ENCODE measurements at regions not wholly inside any gene's neighbourhood (a gene's known extent, or its start where the extent isn't known, plus 50 kb on each side); places are given as distances from the start of the nearest gene placed in this dataset.

DNA sequence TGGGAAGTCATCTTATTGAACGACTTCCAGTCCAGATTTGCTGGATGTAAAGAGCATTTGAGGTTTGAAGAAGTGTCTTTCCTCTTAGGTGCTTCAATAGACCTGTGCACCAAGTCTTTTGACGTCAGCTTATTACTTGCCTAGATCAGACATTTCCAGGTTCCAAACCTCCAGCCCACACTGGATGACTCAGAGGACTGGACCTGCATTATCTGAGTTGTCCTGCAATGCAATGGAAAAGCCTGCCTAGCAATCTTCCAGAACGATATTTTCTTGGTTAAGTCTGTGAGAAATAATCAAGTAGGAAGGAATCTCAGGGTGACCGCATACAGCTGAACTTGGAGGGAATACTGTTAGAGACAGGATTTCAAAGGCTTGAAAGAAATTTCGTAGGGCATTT, 147.2 kb upstream of the MOCS2 start:
- TF ChIP-seq, protein P1, sequence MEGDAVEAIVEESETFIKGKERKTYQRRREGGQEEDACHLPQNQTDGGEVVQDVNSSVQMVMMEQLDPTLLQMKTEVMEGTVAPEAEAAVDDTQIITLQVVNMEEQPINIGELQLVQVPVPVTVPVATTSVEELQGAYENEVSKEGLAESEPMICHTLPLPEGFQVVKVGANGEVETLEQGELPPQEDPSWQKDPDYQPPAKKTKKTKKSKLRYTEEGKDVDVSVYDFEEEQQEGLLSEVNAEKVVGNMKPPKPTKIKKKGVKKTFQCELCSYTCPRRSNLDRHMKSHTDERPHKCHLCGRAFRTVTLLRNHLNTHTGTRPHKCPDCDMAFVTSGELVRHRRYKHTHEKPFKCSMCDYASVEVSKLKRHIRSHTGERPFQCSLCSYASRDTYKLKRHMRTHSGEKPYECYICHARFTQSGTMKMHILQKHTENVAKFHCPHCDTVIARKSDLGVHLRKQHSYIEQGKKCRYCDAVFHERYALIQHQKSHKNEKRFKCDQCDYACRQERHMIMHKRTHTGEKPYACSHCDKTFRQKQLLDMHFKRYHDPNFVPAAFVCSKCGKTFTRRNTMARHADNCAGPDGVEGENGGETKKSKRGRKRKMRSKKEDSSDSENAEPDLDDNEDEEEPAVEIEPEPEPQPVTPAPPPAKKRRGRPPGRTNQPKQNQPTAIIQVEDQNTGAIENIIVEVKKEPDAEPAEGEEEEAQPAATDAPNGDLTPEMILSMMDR (IDR thresholded peaks at IDR 0.05; ENCODE audit: low read depth, low read length): no peak
- DNase-seq (ENCODE audit: extremely low read depth, low read depth): no peak

DNA sequence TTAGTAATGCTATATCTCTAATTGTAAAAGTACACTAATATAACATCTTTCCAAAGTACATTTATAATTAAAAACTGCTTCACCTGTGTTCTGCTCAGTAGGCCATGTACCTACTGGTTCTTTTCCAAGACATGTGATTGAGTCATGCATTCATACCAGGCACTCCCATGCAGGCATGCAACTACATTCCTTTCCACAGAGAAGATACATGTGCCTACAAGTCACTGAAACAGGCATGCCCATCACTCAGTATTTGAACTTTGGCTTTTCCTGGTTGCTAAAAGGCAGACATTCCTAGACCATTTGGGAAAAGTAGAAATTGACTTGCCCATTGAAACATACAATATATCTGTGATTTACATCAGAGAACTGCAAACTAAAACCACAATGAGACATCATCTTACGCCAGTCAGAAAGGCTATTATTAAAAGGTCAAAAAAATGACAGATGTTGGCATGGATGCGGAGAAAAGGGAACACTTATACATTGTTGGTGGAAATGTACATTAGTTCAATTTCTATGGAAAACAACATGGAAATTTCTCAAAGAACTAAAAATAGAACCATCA, 148.3 kb upstream of the MOCS2 start:
- TF ChIP-seq, protein P1 (IDR thresholded peaks at IDR 0.05; ENCODE audit: low read depth, low read length): no peak
- no peak for DNase-seq (ENCODE audit: extremely low read depth, low read depth)

DNA sequence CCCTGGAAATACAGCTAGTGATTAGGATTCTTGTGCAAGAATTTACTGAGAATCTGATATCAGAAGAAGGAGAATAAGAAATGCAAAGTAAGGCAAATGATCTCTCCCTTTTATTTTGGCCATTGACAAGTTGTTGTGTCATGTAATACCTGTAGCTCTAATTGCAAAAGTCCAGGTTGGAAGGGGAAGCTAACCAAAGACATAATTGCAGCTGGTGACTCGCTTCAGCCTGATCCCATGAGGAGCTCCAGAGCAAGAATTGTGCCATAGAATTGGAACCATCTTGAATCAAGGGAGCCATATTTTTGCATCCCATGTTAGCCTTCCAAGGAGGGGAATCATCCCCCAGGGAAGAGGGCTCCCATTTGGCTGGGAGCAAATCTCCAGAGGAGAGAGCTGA, 149.6 kb upstream of the MOCS2 start:
- TF ChIP-seq, protein P1 (IDR thresholded peaks at IDR 0.05; ENCODE audit: low read depth, low read length): no peak
- DNase-seq (ENCODE audit: extremely low read depth, low read depth): no peak

DNA sequence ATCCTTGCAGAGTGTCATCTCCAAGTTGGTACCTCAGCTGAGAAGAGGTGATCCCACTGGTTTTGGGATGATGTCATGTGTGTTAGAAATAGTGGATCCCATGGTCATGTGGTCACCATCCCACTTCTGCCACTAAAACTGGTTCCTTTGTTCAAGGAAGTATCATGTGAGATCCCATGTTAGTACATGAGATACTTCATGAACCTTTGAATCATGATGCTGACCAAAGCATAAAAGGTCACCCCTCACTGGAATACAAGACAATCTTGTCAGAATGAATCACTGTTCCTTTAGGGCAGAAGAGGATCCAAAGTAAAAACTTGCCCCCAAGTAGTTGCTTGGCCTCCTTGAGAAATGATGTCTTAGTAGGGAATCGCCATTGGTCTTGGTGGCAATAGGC, 150.9 kb upstream of the MOCS2 start:
- no peak for DNase-seq (ENCODE audit: extremely low read depth, low read depth)

DNA sequence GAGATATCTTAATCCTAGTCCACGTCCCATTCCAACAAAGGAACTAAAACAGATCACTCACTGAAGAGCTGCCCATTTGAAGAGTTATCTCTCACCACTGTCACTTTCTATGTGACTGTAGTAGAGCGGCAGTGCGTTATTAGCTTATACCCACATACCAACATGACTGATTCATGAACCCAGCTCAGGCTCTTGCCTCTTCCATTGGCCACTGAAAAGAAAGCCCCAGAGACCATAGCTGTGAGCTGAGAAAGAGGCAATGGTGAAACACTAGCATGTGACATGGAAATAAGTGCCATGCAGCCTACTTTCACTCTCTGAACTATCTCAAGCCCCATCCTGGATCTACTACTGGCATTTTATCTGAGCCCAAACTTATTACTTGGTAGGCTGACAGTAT, 151.7 kb upstream of the MOCS2 start:
- no peak for DNase-seq (ENCODE audit: extremely low read depth, low read depth)
- TF ChIP-seq, protein P1 (IDR thresholded peaks at IDR 0.05; ENCODE audit: low read depth, low read length): no peak

More for the DNA sequence above, 150.9 kb upstream of the MOCS2 start:
- TF ChIP-seq, protein P1 (IDR thresholded peaks at IDR 0.05; ENCODE audit: low read depth, low read length): no peak

DNA sequence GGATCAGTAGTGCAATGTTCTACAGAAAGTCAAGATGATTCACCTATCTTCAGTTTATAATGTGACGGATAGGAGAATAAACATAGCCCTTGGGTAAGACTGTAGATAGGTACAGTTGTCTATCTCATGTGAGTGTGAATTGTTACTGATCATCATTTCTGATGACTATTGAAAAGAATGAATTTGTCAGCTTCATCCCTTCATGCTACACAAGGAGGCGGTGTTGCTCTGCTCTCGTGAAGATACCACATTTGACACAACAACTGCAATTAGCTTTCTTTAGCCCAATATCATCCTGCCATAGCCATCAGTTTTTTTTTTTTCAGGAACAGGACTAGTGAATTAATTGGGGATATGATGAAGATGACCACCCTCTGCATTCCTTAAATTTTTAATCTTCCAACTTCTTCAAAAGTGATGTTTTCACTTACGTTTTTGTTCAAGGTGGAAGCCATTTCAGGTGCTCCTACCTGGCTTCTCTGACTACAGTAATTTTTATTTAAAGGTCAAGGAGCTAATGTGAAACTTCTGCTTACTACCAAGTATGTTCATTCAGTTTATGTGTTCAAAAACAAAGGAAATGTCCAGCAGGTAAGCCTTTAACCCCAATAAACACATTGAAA, 152.9 kb upstream of the MOCS2 start:
- TF ChIP-seq, protein P1 (IDR thresholded peaks at IDR 0.05; ENCODE audit: low read depth, low read length): peak; percentile 59
- DNase-seq (ENCODE audit: extremely low read depth, low read depth): no peak

DNA sequence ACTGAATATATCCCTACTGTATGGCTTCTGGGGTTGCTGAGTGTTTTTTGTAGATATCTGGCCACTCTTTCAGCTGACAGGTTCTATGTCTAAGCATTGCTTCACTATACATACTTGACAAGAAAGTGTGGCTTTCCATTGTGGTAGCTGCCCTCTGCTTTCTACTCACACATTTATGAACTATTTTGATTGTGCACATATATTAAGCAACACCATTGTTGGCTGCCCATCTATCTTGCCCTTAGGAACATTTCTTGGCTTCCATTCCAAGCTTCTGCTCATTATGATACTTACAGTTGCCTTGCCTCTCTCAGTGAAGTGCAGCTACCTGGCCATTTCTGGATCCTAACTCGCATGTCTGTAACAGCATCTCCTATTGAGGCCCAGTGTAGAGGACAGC, 153.6 kb upstream of the MOCS2 start:
- TF ChIP-seq, protein P1 (IDR thresholded peaks at IDR 0.05; ENCODE audit: low read depth, low read length): no peak
- DNase-seq (ENCODE audit: extremely low read depth, low read depth): no peak

Measured in AG09319 (cell line).